GM19395 (cell line): ENCODE measurements at regions not wholly inside any gene's neighbourhood (a gene's known extent, or its start where the extent isn't known, plus 50 kb on each side); places are given as distances from the start of the nearest gene placed in this dataset.
"Not testable (repeated sequence)": the region's sequence is repeated elsewhere in the genome, so short reads cannot be mapped to it uniquely, and the experiment has no call there.

Experiments
- ATAC-seq: cut with Tn5 transposase; IDR thresholded peaks from one replicate; pipeline ENCODE4 v1.9.1; 2021; ENCODE audit warnings: mild to moderate bottlenecking, moderate library complexity; ENCODE audit not compliant: unreplicated experiment

- ATAC-seq: not testable (repeated sequence)
Measured at GRCh38 chrX:23458957-23459356, 124.3 kb downstream of the PTCHD1 start.

DNA sequence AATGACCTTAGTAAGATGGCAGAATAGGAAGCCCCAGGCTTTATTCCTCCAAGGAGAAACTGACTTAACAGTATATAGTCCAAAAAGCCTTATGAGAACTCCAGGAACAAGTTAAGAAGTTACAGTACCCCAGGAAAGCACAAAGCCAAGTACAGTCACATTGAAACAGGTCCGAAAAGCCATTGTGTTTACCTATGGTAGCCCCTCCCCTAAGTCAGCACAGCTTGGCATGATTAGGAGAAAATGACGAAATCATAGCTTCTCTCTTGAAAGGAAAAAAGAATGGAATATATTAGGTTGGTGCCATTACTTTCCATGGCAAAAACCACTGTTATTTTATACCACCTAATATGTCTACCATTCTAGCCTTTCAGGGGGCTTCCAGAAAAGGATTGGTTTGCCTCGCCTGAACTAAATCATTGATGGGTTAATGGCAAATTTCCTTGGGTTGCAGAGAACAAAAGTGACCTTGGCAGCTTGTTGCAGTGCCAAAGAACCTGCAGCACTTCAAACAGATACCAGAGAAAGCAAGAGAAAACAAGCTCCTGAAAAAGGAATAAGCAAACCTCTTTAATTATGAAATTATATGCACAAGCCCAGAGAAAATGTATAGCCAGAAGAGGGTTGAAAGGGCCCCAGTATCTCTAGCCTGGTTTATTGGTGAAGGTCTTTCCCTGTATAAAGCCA, 130.6 kb downstream of the PTCHD1 start:
- ATAC-seq: no peak

GRCh38 chrX:23465985-23466384, 131.3 kb downstream of the PTCHD1 start:
- no peak for ATAC-seq

DNA sequence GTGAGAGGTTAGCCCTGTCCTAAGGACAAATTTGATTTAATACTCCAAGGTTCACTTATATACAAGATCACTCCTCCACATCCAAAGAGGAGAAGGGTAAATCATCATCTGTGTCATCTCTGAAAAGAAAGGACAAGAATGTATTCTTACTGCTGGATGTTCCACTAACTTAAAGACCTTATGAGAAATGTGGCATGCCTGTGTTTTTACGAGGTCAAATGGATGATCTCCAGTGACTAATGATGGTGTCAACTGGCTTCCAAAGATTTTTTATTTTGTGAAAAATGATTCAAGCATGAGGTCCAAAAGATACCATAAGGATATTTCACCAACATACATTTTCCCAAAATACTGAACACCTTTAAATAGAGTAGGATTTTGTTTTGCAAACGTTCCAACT, 143.4 kb downstream of the PTCHD1 start:
- ATAC-seq: no peak

DNA sequence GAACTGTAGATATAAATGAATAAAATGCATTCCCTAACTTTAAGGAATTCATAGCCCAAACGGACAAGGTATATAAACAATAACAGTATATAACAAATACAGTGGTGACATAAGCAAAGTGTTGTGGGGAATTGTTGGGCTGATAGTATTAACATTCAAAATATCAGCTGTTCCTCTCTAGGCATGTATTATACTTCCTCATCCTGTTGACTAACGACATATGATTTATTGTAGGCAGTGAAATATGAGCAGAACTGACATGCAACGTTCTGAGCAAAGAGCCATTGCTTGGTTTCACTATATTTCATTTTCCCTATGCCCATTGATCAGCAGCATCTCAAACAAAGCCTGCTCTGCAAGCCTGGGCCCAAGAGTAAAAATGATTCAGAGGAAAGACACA, 143.9 kb downstream of the PTCHD1 start:
- no peak for ATAC-seq

DNA sequence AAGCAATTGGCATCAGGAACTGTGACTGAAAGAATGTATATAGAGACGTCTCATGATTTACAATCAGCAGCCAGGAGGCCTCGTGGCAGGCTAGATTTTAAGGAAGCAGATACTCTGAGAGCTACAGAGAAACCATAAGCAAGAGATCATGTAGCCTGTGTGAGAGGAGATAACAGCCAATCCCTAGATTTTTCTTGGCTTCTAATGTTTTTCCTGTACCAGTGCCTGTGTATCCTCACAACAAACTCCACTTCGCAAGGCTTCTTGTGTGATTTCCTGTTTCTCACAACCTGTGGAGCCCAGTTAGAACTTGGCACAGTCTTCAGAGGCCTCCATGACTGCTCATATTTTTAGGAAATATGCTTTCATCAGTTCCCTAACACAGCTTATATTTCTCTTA, 147.9 kb downstream of the PTCHD1 start:
- ATAC-seq: no peak

DNA sequence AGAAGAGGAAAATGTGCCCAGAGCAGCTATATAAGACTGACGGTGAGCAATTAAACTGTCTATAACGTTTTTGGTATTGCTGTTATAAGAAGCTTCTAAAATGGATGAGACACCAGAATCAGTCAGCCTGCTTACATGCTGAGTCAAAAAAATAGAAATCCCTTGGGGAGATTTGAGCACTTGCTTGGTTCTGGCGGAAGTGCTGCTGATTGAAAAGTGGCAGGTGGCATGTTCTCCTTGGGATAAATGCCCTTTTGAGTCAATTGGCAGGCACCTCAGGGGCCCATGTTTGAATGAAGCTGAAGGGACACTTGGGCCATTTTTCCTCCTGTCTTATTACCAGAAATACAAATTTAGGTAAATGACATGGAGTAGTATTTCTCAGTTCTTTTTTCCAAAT, 148.7 kb downstream of the PTCHD1 start:
- no peak for ATAC-seq

DNA sequence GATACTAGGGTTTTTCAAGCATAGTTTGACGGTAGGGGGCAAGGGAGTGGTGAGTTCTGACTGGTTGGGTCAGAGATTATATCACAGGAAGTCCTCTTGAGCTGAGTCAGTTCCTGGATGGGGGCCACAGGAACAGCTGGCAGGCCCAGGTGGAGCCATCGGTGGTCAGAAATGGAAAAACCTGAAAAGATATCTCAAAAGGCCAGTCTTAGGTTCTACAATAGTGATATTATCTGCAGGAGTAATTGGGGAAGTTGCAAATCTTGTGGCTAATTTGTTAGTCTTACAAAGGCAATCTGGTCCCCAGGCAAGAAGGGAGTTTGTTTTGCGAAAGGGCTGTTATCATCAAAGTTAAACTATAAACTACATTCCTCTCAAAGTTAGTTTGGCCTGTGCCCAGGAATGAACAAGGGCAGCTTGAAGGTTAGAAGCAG, 159.3 kb downstream of the PTCHD1 start:
- peak; percentile 80 for ATAC-seq

DNA sequence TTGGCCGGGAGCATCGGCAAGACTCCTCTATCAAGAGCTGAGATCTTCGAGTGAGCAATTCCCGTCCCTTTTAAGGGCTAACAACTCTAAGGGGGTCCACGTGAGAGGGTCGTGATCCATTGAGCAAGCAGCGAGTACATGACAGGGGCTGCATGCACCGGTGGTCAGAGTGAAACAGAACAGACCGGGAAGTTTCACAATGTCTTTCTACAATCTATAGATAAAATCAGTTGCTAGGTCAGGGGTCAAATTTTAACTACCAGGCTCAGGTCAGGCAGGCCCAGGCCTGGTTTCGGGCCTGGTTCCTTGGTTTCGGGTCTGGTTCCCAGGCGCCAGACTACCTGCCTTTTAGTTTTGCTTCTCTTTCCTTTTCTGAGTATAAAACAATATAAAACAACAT, 160.1 kb downstream of the PTCHD1 start:
- ATAC-seq: no peak

DNA sequence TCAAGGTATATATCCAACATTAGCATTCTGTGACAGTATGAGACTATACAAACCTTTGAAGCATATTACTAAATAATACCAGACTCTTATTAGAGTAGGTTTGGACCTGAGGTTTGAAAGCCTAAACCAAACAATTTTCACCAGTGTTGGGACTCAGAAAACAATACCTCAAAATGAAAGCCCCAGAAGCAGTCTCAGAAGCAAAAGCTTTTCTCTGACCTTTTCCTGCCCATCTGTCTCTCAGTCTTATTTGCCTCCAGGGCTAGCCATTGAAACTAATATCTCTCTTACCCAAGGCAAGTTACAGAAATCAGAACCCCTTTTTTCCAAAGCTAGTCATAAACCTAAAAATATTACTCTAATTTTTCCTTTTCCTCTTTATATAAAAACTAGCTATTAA, 163.3 kb downstream of the PTCHD1 start:
- ATAC-seq: peak; percentile 57

DNA sequence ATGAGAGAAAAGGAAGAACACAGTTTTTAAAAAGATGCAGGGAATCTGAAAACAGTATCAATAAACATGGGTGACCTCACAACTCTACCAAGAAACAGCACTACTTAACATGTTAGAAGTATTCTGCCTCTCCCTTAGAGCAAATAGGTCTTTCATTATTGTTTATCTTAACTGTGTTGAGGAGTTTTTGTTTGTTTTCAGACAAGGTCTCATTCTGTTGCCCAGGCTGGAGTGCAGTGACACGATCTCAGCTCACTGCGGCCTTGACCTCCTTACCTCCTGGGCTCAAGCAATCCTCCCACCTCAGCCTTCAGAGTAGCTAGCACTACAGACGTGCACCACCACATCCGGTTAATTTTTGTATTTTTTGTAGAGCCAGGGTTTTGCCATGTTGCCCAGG, 165.3 kb upstream of the PRDX4 start:
- no peak for ATAC-seq

DNA sequence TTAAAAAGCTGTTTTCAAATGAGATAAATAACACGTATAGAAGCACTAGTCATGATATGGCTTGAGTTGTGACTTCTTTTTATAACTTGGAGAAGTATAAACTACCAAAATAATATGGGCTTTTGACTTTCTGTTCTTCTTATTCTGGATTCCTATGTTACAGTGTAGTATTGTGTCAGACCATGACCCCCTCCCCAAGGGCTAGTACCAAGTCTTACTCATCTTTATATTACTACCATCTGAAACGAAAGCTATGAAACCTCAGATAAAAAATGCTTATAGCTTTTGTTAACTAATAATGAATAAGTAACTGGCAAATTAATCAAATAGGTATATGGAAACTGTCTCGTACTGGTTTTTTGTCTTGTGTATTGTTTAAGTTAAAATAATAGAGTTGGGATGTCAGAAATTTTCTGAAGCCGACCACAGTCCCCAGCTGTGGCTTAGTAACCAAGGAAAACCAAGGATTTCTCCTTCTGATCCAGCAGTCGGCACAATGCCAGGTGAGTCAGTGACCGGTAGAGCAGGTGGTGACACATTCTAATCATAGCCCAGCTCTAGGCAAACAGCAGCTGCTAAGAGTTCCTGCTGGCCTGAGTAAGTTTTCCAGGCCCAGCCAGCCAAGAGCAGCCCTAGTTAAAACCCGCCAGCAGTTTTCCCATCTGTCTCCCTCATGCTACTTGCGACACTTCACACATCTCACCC, 163.3 kb upstream of the PRDX4 start:
- no peak for ATAC-seq

GRCh38 chrX:23504540-23504884, 162.8 kb upstream of the PRDX4 start:
- ATAC-seq: no peak

- no peak for ATAC-seq
Measured at GRCh38 chrX:23504895-23505294, 162.4 kb upstream of the PRDX4 start.

DNA sequence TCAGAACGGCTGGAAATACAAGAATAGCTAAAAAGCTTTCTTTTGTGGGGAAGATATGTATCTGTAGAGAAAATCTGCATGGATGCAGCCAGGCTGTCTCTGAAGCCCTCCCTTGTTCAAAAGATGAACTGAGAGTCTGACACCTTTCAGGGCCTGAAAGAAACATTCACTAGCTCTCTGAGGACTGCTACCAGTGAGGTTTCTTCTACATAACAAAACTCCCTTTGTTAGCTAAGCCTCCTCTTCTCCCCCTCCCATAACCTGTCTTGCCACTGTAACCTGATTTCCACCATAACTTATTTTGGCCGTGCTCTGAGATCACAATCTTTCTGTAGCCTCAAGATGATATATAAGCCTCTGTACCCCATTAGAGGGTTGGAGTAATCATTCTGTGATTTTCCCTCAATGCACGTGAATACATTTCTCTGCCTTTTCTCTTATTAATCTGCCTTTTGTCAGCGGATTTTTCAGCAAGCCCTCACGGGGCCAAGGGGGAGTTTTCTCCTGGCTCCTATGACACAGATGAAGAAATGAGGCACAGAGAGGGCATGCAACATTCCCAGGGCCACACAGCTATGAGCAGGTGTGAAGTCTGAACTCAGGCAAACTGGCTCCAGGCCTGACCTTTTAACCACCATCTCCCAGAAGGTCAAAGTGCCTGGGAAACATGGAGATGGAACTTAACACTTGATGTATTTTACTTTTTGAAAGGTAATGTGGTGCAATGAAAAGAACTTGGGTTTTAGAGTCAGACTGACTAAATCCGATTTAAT, 161.6 kb upstream of the PRDX4 start:
- ATAC-seq: no peak

DNA sequence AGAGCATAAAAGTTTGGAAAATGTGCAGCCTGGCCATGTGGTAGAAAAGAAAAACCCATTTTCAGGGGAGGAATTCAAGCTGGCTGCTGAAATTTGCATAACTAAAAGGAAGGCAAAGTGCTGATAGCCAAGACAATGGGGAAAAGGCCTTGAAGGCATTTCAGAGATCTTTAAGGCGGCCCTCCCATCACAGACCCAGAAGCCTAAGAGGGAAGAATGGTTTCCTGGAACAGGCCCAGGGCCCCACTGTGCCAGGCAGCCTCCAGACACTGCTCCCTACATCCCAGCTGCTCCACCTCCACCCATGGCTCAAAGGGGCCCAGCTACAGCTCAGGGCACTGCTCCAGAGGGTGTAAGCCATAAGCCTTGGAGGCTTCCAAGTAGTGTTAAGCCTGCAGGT, 158.0 kb upstream of the PRDX4 start:
- ATAC-seq: no peak

- ATAC-seq: no peak
Measured at GRCh38 chrX:23511793-23512192, 155.5 kb upstream of the PRDX4 start.

- ATAC-seq: no peak
Measured at GRCh38 chrX:23513121-23513520, 154.2 kb upstream of the PRDX4 start.

DNA sequence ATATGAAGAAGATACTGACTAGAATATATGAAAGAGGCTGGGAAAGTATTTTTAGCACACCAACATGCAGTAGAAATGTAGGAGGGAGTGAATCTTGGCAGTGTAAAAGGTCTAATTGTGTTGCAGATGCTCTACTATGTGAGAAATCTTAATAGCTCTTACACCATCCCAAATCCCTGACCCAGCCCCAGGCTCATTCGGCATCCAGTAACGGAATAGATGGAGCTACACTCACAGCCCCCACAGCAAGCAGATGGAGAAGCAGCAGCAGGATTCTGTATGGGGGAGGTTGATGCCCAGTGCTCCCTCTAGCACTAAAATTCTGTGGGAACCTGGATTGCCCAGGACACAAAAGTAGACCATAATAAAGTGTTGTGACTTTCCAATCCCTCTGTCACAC, 153.2 kb upstream of the PRDX4 start:
- no peak for ATAC-seq

DNA sequence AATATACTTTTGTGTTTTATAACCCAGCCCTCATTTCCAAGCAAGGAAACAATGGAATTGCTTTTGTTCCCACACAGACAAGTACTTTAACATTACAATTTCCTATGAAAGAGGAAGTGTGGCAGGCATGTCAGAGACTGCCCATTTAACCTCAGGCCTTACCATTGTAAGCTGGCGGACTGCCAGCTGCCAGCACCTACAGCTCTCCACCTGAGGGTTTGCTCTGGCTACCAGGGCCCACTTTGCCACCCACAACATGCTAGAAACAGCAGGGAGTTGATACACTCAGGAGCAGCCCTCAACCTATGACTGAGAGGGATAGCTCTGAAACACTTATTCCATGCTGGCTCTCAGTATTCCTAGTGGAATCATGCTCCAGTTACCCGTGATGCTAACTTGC, 152.3 kb upstream of the PRDX4 start:
- no peak for ATAC-seq

DNA sequence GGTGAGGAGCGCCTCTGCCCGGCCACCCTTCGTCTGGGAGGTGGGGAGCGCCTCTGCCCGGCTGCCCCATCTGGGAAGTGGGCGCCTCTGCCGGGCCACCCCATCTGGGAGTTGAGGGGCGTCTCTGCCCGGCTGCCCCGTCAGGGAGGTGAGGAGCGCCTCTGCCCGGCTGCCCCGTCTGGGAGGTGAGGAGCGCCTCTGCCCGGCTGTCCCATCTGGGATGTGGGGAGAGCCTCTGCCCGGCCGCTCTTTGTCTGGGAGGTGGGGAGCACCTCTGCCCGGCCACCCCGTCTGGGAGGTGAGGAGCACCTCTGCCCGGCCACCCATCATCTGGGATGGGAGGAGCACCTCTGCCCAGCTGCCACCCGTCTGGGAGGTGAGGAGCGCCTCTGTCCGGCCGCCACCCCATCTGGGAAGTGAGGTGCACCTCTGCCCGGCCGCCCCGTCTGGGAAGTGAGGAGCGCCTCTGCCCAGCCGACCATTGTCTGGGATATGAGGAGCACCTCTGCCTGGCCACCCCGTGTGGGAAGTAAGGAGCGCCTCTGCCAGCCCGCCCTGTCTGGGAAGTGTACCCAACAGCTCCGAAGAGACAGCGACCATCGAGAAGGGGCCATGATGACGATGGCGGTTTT, 144.2 kb upstream of the PRDX4 start:
- ATAC-seq: not testable (repeated sequence)

- no peak for ATAC-seq
Measured at GRCh38 chrX:23524467-23524866, 142.8 kb upstream of the PRDX4 start.
